Breast epithelium (tissue), 3 donors: ENCODE measurements at regions not wholly inside any gene's neighbourhood (a gene's known extent, or its start where the extent isn't known, plus 50 kb on each side); places are given as distances from the start of the nearest gene placed in this dataset.

Experiments used
- POLR2A ChIP-seq: fragments of 450-650 bp; IDR thresholded peaks from one replicate; pipeline ENCODE4 v1.6.1; 2016; ENCODE audit warnings: antibody characterized with exemption, mild to moderate bottlenecking, moderate library complexity
- POLR2AphosphoS5 ChIP-seq, 3 donors: sonication (generic); formaldehyde crosslinking; IDR thresholded peaks; one replicate each; pipeline ENCODE4 v1.6.1; 2017; ENCODE audit warnings: antibody characterized with exemption in 3 of 3
- TF ChIP-seq, protein P1 (sequence below), 3 donors: fragments of 450-650 bp; IDR thresholded peaks; one replicate each; pipeline ENCODE4 v1.5.1; 2016 to 2017; ENCODE audit warnings: antibody characterized with exemption in 3 of 3, mild to moderate bottlenecking in 3 of 3, moderate library complexity in 3 of 3

DNA sequence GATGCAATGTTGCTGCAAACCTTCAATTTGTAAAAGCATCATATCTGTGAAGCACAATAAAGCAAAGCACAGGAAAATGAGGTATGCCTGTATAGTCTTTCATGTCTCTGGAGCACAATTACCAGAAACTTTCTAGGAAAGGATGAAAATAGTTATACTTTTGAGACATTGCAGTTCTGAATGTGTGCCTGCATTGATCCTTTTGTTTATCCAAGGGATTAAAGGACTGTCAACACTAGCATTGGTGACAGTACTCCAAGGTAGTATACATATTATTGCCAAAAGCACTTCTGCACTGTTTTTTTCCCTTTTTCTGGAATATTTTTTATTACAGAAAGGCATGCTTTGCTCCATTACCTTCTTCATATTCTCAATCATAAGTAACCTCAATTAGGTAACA is 476.0 kb downstream of the GABRG1 start:
- TF ChIP-seq, protein P1, sequence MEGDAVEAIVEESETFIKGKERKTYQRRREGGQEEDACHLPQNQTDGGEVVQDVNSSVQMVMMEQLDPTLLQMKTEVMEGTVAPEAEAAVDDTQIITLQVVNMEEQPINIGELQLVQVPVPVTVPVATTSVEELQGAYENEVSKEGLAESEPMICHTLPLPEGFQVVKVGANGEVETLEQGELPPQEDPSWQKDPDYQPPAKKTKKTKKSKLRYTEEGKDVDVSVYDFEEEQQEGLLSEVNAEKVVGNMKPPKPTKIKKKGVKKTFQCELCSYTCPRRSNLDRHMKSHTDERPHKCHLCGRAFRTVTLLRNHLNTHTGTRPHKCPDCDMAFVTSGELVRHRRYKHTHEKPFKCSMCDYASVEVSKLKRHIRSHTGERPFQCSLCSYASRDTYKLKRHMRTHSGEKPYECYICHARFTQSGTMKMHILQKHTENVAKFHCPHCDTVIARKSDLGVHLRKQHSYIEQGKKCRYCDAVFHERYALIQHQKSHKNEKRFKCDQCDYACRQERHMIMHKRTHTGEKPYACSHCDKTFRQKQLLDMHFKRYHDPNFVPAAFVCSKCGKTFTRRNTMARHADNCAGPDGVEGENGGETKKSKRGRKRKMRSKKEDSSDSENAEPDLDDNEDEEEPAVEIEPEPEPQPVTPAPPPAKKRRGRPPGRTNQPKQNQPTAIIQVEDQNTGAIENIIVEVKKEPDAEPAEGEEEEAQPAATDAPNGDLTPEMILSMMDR (IDR thresholded peaks at IDR 0.05) = no peak
- TF ChIP-seq POLR2AphosphoS5 (IDR thresholded peaks at IDR 0.05) = no peak
- no peak for TF ChIP-seq POLR2A
